ENCODE measurements at regions not wholly inside any gene's neighbourhood (a gene's known extent, or its start where the extent isn't known, plus 50 kb on each side); places are given as distances from the start of the nearest gene placed in this dataset.

GRCh38 chr5:130321931-130322330, 417.7 kb downstream of the CHSY3 start:
- no peak overlapping the region for H4K8ac ChIP-seq (ENCODE audit: extremely low read depth, insufficient read depth, low read length)
- H3K79me1 ChIP-seq (ENCODE audit: low read depth, low read length), result no peaks in the 10 kb centered on the region
- ChIA-PET CTCF (ENCODE audit: partially characterized antibody) (no interaction called here), POLR2A (ENCODE audit: partially characterized antibody) (no interaction called here)
- no peaks in the 10 kb centered on the region for H3K79me2 ChIP-seq (ENCODE audit: control insufficient read depth in 1 of 2, insufficient read depth in 2 of 2, low read length in 2 of 2)
- H2BK15ac ChIP-seq (ENCODE audit: low read length), result no peak overlapping the region
- no peak for FAIRE-seq
- H3K4me3 ChIP-seq (ENCODE audit: extremely low read depth in 1 of 4, insufficient read depth in 2 of 4, low read depth in 3 of 4, low read length in 4 of 4), result no peak overlapping the region
- H3K4ac ChIP-seq (replicated peaks; ENCODE audit: insufficient read length, low read depth, low read length), result no peak overlapping the region
- H4K91ac ChIP-seq (replicated peaks; ENCODE audit: insufficient read length, low read length), result no peak overlapping the region
- H3K27me3 ChIP-seq (replicated peaks in 1 of 4; ENCODE audit: control insufficient read depth in 3 of 4, extremely low read depth in 1 of 4, insufficient read depth in 3 of 4, low read length in 3 of 4), result no peaks in the 10 kb centered on the region
- H3K9me3 ChIP-seq (ENCODE audit: insufficient read depth in 2 of 2, low read depth in 1 of 2, low read length in 1 of 2), result no peaks in the 10 kb centered on the region; a peak in 1 of 4 replicates
- no peak overlapping the region for H3K18ac ChIP-seq (ENCODE audit: extremely low read depth, low read length)
- H3K36me3 ChIP-seq (ENCODE audit: control insufficient read depth in 2 of 4, insufficient read depth in 4 of 4, low read length in 3 of 4), result no peaks in the 10 kb centered on the region
- H3K4me1 ChIP-seq (replicated peaks in 1 of 4; ENCODE audit: control insufficient read depth in 3 of 4, insufficient read depth in 4 of 4, low read length in 3 of 4), result no peaks in the 10 kb centered on the region
- no peak overlapping the region for H2AFZ ChIP-seq (ENCODE audit: low read length)
- no peak overlapping the region for H4K5ac ChIP-seq (ENCODE audit: insufficient read length, low read depth, low read length)
- H3K56ac ChIP-seq (replicated peaks; ENCODE audit: insufficient read length, low read depth, low read length), result no peak overlapping the region
- no peak overlapping the region for H3K4me2 ChIP-seq (ENCODE audit: insufficient read depth in 1 of 2, low read depth in 2 of 2, low read length in 2 of 2)
- no peak overlapping the region for H2BK5ac ChIP-seq (ENCODE audit: low read depth, low read length)
- H2BK12ac ChIP-seq (ENCODE audit: low read depth, low read length), result no peak overlapping the region
- no peaks in the 10 kb centered on the region for H3K23me2 ChIP-seq (ENCODE audit: low read depth, low read length)
- no peak overlapping the region for H2AK5ac ChIP-seq (ENCODE audit: low read depth, low read length)
- no peaks in the 10 kb centered on the region for H4K20me1 ChIP-seq (replicated peaks in 1 of 2; ENCODE audit: control insufficient read depth in 1 of 2, insufficient read depth in 2 of 2, low read length in 2 of 2)
- no peak overlapping the region for H3K9ac ChIP-seq (replicated peaks in 1 of 4; ENCODE audit: extremely low read depth in 1 of 4, low read depth in 3 of 4, low read length in 3 of 4)
- H2BK120ac ChIP-seq (replicated peaks; ENCODE audit: low read depth, low read length), result no peak overlapping the region
- H2BK20ac ChIP-seq (ENCODE audit: low read length), result no peak overlapping the region
- no peak overlapping the region for H3K14ac ChIP-seq (ENCODE audit: insufficient read length)
- no peak for DNase-seq (ENCODE audit: low read depth in 1 of 2, low spot score in 2 of 2)
- H3K23ac ChIP-seq (ENCODE audit: insufficient read length), result no peak overlapping the region
- H3K27ac ChIP-seq (ENCODE audit: low read depth, low read length), result no peak overlapping the region
- no peak for TF ChIP-seq JUND (IDR thresholded peaks at IDR 0.05; ENCODE audit: low read length)
- TF ChIP-seq SP4 (IDR thresholded peaks at IDR 0.05; ENCODE audit: low read length), result no peak
- no peak for TF ChIP-seq MAFK (IDR thresholded peaks at IDR 0.05; ENCODE audit: low read depth, low read length)
- TF ChIP-seq E2F6 (IDR thresholded peaks at IDR 0.05), result no peak
- TF ChIP-seq NRF1 (IDR thresholded peaks at IDR 0.05; ENCODE audit: low read depth, low read length), result no peak
- TF ChIP-seq SIRT6 (IDR thresholded peaks at IDR 0.05; ENCODE audit: low read length), result no peak
- TF ChIP-seq GTF2F1 (IDR thresholded peaks at IDR 0.05; ENCODE audit: borderline replicate concordance, low read depth, low read length), result no peak
- TF ChIP-seq ASH2L (IDR thresholded peaks at IDR 0.05; ENCODE audit: low read length), result no peak
- no peak for TF ChIP-seq CHD2 (IDR thresholded peaks at IDR 0.05; ENCODE audit: low read length)
- no peak for TF ChIP-seq BCL11A (IDR thresholded peaks at IDR 0.05; ENCODE audit: low read depth in 2 of 2, low read length in 2 of 2)
- no peak for TF ChIP-seq TAF7 (optimal IDR thresholded peaks at IDR 0.05; ENCODE audit: borderline replicate concordance, low read depth, low read length)
- TF ChIP-seq POU5F1 (IDR thresholded peaks at IDR 0.05; ENCODE audit: low read depth, low read length), result no peak
- TF ChIP-seq RBBP5 (IDR thresholded peaks at IDR 0.05; ENCODE audit: borderline replicate concordance, low read depth, low read length), result no peak
- no peak for TF ChIP-seq KDM4A (IDR thresholded peaks at IDR 0.05; ENCODE audit: low read depth, low read length, severe bottlenecking)
- TF ChIP-seq CTBP2 (IDR thresholded peaks at IDR 0.05; ENCODE audit: borderline replicate concordance, insufficient read depth, insufficient read length, low read length), result no peak
- no peak for TF ChIP-seq CHD1 (IDR thresholded peaks at IDR 0.05; ENCODE audit: low read depth, low read length)
- TF ChIP-seq TCF12 (IDR thresholded peaks at IDR 0.05; ENCODE audit: low read depth, low read length), result no peak
- no peak for TF ChIP-seq BRCA1 (IDR thresholded peaks at IDR 0.05; ENCODE audit: low read depth, low read length)

Measured in H1 (cell line).